ENCODE measurements at regions not wholly inside any gene's neighbourhood (a gene's known extent, or its start where the extent isn't known, plus 50 kb on each side); places are given as distances from the start of the nearest gene placed in this dataset.

- Histone ChIP-seq H3K4me3 (no peak overlapping the region), H3K4me1 (no peaks in the 10 kb centered on the region), H3K9me3 (peaks cover 7% of the 10 kb centered on the region), H3K4me2 (no peak overlapping the region), H3K27ac (no peak overlapping the region)
- ATAC-seq (no peak), DNase-seq (ENCODE audit: low read depth in 1 of 2, low spot score in 1 of 2) (no peak), FAIRE-seq (no peak)
- TF ChIP-seq KDM1A (IDR thresholded peaks at IDR 0.05; ENCODE audit: low read depth) = no peak
- TF ChIP-seq CEBPB (IDR thresholded peaks at IDR 0.05) = no peak
- no peak for TF ChIP-seq JUNB (IDR thresholded peaks at IDR 0.05)
- no peak for TF ChIP-seq MAZ (IDR thresholded peaks at IDR 0.05; ENCODE audit: borderline replicate concordance, low read depth, low read length)
- TF ChIP-seq CBX2 (IDR thresholded peaks at IDR 0.05; ENCODE audit: borderline replicate concordance, low read depth) = no peak
- no peak for TF ChIP-seq MYC (IDR thresholded peaks at IDR 0.05; ENCODE audit: borderline replicate concordance, low read length)
- TF ChIP-seq HMGXB4 (CRISPR knock-in tag; IDR thresholded peaks at IDR 0.05; ENCODE audit: borderline replicate concordance) = no peak
- TF ChIP-seq ZNF302 (CRISPR knock-in tag; IDR thresholded peaks at IDR 0.05) = no peak
- TF ChIP-seq SMC3 (IDR thresholded peaks at IDR 0.05) = no peak
- no peak for TF ChIP-seq KDM5A (IDR thresholded peaks at IDR 0.05)
- TF ChIP-seq ZFP36 (IDR thresholded peaks at IDR 0.05; ENCODE audit: borderline replicate concordance, partially characterized antibody) = no peak
- TF ChIP-seq RNF2 (IDR thresholded peaks at IDR 0.05; ENCODE audit: borderline replicate concordance, low read depth) = no peak
- no peak for TF ChIP-seq BHLHE40 (IDR thresholded peaks at IDR 0.05; ENCODE audit: low read depth, low read length)
- no peak for TF ChIP-seq MAFK (IDR thresholded peaks at IDR 0.05; ENCODE audit: partially characterized antibody)
- TF ChIP-seq PHF8 (IDR thresholded peaks at IDR 0.05; ENCODE audit: borderline replicate concordance, low read depth) = no peak
- no peak for TF ChIP-seq CTCF (IDR thresholded peaks at IDR 0.05)
- no peak for TF ChIP-seq CBX8 (IDR thresholded peaks at IDR 0.05)
- TF ChIP-seq HOXA7 (CRISPR knock-in tag; IDR thresholded peaks at IDR 0.05) = no peak
- TF ChIP-seq EHMT2 (IDR thresholded peaks at IDR 0.05; ENCODE audit: low read depth) = no peak
- no peak for TF ChIP-seq RAD21 (conservative IDR thresholded peaks at IDR 0.05 in 1 of 2, IDR thresholded peaks at IDR 0.05 in 1 of 2)
- POLR2A ChIA-PET = no interaction called here
- 37% methylated on average over 6 of the region's 6 CpGs for WGBS (ENCODE audit: missing lambda C conversion rate)
- CTCF ChIA-PET = interaction anchor here (0.7 to 3.0 kb wide), 17 partner anchors 10 to 420 kb away, joined by 3 to 23 read pairs (median 3); no protein-coding TSS in a partner anchor
Observed at GRCh38 chr2:237153181-237153580, 67.5 kb downstream of the COPS8 start.

GRCh38 chr2:237154082-237154638, 68.5 kb downstream of the COPS8 start:
- ATAC-seq (peak; percentile 55 to 83; a peak in 3 of 6 replicates), FAIRE-seq (no peak), DNase-seq (ENCODE audit: low read depth in 1 of 2, low spot score in 1 of 2) (peak; percentile 45 to 75)
- WGBS (ENCODE audit: missing lambda C conversion rate) = 12% methylated on average over 7 of the region's 7 CpGs
- no peak overlapping the region for H3K4me2 ChIP-seq
- H3K27ac ChIP-seq = no peak overlapping the region
- no peak overlapping the region for H3K4me3 ChIP-seq
- H3K4me1 ChIP-seq = no peaks in the 10 kb centered on the region
- ChIA-PET CTCF (interaction anchor here (0.6 to 3.0 kb wide), 31 partner anchors 11 to 425 kb away, joined by 3 to 23 read pairs (median 3); no protein-coding TSS in a partner anchor), POLR2A (no interaction called here)
- TF ChIP-seq SMC3 (IDR thresholded peaks at IDR 0.05) = peak; percentile 81
- TF ChIP-seq CTCF (IDR thresholded peaks at IDR 0.05) = peak; percentile 74
- no peak for TF ChIP-seq HDAC2 (IDR thresholded peaks at IDR 0.05)
- peak; percentile 90 to 98 for TF ChIP-seq RAD21 (conservative IDR thresholded peaks at IDR 0.05 in 1 of 2, IDR thresholded peaks at IDR 0.05 in 1 of 2)
- H3K9me3 ChIP-seq = no peaks in the 10 kb centered on the region

All from A549 (cell line).